HG02970 (cell line): ENCODE measurements at regions not wholly inside any gene's neighbourhood (a gene's known extent, or its start where the extent isn't known, plus 50 kb on each side); places are given as distances from the start of the nearest gene placed in this dataset.

Experiments used
- ATAC-seq: cut with Tn5 transposase; IDR thresholded peaks from one replicate; pipeline ENCODE4 v1.9.1; 2021; ENCODE audit warnings: mild to moderate bottlenecking, moderate library complexity, moderate number of reproducible peaks; ENCODE audit not compliant: unreplicated experiment, low FRiP score

DNA sequence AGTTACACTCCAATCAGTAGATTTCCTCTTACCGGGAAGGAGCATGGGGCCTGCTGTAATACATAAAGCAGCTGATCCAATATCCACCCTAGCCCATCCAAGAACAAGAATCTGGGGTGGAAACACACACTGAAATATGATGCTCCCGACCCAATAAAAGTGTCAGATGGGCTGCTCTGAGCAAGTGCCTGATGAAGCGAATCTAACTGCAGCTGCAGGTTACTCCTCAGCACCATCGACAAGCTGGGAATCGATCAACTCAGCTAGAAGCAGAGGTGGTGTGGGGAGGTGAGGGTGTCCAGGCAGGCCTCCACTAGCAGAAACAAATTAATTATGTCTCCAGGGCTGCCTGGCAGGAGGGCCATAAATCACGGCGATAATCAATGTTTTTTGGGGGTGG lies 64.0 kb upstream of the WSCD2 start:
- ATAC-seq: no peak

DNA sequence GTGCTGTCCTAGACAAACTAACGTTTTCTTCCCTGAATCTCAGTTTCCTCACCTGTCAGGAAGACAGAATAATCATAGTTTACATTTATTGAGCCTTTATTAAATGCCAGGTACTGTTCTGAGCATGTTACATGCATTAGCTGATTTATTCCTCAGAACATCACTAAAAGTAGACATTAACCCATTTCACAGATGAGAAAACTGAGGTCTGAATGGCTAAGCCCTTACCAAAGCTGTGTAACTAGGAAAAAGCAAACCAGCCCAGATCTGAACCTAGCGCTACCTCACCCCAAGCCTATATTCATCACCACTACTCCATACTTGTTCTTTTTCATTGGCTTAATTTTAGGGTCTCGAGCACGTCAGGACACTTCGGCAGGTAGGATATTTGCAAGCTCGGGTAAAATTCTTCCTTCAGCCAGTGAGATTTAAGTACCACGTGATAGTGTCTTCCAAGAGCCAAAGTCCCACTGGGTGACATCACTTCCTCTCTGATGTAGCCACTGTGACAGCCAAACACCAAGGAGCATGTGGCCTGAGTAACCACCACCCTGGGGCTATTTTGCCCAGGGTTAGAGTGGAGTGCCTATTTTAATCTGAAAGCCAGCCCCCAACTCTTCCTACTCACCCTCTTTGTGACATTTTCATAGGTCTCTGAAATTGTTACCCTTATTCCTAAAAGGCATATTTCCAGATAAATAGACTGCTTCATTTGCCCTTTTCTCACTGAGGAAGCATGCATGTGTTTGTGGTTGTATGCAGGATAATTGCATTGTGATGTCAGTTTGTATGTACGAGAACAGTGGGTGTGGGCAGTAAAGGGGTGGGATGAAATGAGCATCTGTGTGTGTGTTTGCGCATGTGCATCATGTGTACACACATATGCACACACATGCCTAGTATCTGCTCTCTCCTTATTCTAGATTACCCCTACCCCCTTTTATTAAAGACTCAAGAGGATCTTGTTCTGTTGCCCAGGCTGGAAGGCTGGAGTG lies 62.2 kb upstream of the WSCD2 start:
- no peak for ATAC-seq

DNA sequence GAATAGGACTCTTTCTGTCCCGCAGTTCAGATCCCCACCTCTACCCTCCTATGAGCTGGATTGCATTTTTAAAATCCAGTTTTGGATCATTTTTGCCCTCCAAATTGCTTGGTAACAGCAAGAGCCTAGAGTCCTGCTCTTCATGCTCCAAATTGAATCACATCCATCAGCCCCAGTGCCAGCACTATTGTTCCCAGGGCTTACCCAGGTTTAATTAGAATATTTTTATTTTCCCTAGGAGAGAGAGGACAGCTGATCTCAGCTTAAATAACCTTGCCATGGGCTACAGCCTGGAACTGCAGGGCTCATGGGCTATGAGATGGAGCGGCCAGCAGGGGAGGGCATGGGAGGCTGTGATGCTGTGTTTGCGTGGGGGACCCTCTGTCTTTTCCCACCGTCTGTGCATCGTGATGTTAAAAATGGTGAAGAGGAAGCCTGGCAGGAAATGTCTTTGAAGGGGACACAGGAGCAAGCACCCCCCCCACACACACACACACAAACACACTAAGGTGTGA lies 59.4 kb upstream of the WSCD2 start:
- no peak for ATAC-seq

DNA sequence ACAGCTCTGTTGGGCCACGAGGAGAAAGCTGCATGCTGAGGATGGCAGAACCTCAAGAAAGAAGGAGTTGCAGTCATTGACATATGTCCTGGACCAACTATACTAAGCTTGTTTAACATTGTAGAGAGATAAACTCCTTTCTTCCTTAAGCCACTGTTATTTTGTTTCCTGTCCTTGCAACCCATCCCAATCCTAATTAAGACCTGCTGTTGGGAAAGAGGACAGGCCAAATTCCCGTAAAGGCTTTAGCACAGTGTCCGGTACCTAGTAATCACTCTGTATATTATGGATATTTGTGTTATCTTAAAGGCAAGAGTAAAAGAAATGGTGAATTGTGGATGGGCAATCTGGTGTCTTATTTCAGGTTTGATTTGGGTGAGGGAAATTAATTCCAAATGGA lies 53.5 kb upstream of the WSCD2 start:
- no peak for ATAC-seq

DNA sequence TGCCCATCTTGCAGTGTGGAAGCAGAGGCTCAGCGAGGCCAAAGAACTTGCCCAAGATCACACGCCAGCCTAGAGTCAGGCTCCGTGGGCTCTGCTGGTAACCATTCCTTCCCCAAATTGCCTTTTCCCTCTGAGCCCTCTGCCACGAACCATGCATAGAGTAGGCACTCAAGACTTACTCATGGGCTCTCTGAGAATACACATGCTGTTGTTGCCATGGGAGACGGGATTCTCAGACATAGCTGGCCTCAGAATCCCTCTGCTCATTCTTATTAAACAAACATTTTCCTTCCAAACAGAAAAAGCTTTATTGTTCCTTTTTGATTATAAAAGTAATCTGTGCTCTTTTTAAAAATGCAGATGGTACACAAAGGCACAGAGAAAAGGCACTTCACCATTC lies 52.5 kb upstream of the WSCD2 start:
- ATAC-seq: no peak

DNA sequence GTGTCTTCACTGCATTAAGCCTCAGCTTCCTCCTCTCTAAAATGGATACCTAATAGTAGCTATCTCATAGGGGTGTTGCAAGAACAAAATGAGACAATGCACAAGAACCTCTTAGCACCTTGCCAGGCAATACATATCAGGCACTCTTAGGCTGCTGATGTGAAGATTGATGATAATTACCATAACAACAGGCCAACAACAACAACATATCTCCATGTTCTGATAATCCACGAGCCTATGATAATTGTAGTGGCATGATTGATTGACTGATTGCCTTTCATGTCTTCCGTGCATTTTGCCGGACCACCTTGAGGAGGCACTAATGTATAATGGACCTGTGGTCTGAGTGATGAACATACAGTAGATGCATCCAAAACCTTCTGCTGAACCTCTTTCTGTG lies 50.7 kb upstream of the WSCD2 start:
- ATAC-seq: no peak
